Peyer's patch (tissue), 4 donors: ENCODE measurements at regions not wholly inside any gene's neighbourhood (a gene's known extent, or its start where the extent isn't known, plus 50 kb on each side); places are given as distances from the start of the nearest gene placed in this dataset.

Experiments
- POLR2A ChIP-seq, 2 donors: fragments of 450-650 bp; IDR thresholded peaks; one replicate each; pipeline ENCODE4 v1.5.1; 2017; ENCODE audit warnings: antibody characterized with exemption in 2 of 2, mild to moderate bottlenecking in 2 of 2, moderate library complexity in 2 of 2
- TF ChIP-seq, protein P1 (sequence below), 6 experiments: fragments of 450-650 bp in 4 of 6; fragments of 200-600 bp in 2 of 6; sonication (generic) in 1 of 6; IDR thresholded peaks; one replicate each; pipeline ENCODE4 v1.5.1; 2017 to 2019; ENCODE audit warnings: antibody characterized with exemption in 6 of 6, mild to moderate bottlenecking in 3 of 6, moderate library complexity in 1 of 6

DNA sequence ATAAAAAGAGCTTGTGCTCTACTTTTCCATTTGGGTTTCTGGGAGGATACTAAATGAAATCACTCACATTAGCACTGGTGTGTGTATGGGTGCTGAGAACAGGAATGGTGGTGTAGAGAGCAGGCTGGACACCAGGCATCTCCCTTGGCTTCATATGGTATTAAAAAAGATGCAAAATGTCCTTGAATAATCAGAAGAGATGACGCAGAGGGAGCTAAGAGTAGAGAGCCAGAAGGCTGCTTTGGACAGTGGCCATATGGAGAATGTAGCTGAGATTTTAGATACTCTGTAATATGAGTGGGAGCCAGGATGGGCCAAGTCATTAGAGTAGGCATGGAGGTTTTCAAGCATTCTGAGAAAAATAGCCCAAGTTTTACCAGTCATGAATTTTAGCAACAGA lies 112.3 kb upstream of the ZRANB2 start:
- TF ChIP-seq, protein P1, sequence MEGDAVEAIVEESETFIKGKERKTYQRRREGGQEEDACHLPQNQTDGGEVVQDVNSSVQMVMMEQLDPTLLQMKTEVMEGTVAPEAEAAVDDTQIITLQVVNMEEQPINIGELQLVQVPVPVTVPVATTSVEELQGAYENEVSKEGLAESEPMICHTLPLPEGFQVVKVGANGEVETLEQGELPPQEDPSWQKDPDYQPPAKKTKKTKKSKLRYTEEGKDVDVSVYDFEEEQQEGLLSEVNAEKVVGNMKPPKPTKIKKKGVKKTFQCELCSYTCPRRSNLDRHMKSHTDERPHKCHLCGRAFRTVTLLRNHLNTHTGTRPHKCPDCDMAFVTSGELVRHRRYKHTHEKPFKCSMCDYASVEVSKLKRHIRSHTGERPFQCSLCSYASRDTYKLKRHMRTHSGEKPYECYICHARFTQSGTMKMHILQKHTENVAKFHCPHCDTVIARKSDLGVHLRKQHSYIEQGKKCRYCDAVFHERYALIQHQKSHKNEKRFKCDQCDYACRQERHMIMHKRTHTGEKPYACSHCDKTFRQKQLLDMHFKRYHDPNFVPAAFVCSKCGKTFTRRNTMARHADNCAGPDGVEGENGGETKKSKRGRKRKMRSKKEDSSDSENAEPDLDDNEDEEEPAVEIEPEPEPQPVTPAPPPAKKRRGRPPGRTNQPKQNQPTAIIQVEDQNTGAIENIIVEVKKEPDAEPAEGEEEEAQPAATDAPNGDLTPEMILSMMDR (IDR thresholded peaks at IDR 0.05): no peak
- no peak for TF ChIP-seq POLR2A (IDR thresholded peaks at IDR 0.05)
